NCI-H2227 (cell line): ENCODE measurements at regions not wholly inside any gene's neighbourhood (a gene's known extent, or its start where the extent isn't known, plus 50 kb on each side); places are given as distances from the start of the nearest gene placed in this dataset.

Experiments
- DNase-seq: peaks from one replicate; lab custom pipeline; 2025; ENCODE audit not compliant: unreplicated experiment; lab: John Stamatoyannopoulos, UW

DNA sequence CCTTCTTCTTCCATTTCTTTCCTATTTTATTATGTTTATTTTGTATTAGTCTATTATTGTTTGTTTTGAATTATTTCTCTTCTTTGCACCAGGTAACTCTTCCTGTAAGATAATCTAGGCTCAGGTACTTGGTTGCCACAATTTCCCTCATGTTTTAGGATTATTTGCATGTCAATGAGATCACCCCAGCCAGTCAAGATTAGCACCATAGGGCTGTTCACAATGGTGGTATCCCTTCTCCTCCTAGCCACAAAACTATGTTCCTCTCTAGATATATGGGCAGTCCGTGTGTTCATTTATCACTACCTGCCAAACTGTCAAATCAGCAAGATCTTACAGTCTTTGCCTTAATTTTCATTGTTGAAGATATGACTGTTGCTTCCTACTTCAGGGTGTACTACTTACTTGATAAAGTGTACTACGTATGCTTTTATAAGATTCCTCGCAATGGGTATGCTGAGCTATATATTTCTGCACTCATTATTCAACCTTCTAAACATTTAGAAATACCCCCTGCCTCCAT, 1536.2 kb downstream of the PLA2G4A start:
- DNase-seq, result no peak

DNA sequence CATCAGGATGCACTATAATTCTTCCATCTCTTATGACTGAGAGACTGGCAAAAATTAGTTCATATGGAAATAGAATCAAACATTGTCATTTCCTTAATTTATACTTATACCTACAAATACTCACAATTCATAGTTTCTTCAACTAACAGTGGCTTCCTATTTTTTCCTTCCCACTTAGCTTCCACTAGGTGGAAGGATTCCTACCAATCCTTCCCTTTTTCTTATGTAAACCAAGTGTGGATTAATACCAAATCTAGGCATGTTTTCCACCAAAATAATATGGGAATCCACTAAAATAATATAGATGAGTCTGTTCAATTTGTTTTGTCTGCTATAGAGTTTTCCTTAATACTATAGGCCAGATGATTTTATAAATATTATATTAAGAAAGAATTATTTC, 1537.1 kb downstream of the PLA2G4A start:
- no peak for DNase-seq

DNA sequence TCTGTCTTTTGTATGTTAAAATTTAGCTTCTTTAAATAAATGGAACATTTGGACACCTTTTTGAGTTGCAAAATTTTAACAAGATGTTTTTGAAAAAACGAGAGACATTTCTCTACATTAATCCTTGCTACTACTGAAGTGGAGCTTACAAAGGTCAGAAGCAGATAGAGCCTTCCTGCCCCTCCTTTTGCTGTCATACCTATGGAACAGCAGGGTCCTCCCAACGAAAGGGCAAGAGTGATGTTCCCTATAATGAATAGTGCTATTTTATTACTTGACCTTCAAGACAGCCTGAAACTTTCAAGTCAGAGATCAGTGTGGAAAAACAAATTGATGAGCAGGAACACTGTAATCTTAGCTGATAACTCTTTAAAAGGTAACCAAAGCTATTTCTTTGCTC, 1538.9 kb downstream of the PLA2G4A start:
- peak; percentile 37 for DNase-seq

DNA sequence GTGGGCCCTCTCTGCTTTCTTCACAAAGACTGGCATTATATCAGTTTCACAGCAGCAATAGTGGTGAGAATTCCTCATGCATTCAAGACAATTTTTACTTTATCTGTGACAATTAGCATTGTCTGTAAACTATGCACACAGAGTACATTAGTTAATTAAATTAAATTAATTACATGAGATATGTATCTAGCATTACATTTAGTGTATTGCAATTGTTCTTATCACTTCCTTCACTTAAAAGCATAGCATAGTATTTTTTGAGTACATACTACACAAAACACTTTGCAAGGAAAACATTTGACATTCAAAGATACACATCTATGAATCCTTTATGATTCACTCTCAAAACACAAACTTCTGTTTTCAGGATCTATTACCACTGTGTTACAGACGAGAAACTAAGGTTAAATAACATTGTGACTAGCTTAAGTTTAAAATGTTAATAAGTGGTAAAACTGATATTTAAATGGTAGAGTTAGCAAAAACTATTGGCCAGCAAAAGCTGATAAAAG, 1542.6 kb downstream of the PLA2G4A start:
- DNase-seq, result no peak

DNA sequence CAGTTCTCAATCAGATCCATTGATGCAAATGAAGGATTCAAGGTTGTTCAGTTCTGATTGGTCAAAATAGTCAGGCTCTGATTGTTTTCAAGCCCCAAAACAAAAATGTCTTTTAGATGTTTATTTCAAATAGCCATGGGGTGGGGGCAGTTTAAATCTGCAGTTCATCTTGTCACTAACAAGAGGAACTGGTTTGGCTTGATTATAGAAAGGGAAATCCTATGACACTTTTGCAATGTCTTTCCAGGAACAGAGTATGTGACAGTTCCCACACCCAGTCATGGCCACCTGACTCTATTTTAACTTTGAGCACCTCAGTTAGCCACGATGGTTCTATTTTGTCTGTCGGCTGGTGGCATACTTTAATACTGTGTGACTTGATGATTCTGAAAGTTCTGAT, 1544.1 kb downstream of the PLA2G4A start:
- DNase-seq, result no peak

DNA sequence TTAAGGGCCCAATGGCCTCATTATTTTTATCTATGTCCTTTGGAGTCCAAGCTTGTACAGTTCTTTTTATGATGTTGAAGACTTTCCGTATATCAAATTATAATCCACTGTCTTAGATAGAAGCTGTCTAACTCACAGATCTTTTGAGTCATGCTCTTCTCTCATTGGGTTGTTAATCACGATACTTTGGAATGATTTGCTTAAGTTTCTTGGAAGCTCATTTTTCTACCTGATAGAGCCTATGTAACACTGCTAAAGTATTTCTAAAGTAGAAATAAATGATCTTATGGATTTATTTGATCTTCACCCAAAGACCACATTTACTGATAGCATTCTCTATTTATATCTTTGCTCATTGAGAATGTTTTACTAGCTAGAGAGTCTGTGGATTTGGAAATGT, 1554.1 kb downstream of the PLA2G4A start:
- DNase-seq, result no peak

DNA sequence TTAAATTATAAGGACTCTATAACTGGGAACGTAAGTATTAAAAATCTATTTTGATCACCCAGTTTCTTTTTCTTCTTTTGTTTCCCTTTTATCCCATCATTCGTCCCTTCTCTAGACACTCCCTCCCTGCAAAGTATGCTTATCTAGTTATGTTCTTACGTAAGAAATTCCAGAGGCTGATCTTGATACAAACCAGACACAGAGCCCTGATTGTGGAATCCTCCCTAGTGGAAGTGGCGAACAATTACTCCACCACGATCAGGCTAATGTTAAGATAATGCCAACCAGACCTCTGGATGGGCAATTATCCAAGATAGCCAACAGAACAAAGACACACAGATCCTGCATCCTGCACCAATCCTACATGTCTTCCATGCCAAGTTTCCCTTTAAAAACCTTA, 1557.4 kb downstream of the PLA2G4A start:
- no peak for DNase-seq

DNA sequence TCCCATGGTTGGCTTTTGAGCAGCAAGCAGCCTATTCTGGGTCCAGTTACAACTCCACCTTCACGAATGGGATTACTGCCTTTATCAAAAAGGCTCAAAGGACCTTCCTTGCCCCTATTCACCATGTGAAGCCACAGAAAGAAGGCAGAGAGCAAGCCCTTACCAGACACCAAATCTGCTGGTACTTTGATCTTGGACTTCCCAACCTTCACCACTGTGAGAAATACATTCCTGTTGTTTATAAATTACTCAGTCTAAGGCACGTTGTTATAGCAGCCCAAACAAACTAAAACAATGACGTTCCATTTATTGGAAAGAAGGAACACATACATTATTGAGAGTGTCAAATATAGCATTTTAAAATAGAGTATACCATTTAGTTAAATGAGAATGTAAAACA, 1557.9 kb downstream of the PLA2G4A start:
- DNase-seq, result no peak

DNA sequence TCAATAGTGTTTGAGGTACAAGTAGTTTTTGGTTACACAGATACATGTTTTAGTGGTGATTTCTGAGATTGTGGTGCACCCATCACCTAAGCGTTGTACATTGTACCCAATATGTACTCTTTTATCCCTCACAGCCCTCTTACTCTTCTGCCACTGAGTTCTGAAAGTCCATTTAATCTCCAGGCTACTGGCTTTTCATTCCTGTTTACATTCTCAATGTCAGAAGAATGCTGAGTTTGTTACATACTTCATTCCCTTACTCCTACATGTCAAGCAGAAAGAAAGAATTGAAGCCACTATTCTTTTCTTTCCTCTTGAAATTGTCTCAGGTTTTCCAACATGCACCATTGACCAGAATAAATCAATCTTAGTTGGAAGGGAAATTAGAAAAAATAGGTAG, 1565.9 kb downstream of the PLA2G4A start:
- DNase-seq, result no peak

DNA sequence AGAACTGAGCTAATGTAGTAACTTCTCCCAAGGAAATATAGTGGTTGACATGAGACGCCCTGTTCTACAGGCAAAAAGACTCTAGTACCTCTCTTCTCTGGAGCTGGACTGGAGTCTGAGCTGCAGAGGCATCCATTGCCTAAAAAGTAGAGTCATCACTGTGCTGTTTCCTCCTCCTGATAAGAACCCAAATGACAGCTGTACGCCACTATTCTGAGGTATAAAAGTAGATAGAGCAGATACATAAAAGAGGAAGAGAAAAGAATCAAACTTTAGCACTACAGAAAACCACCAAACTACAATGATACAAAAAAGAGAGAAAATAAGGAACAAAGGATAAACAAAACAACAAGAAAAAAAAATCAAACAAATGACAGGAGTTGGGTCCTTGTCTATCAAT, 1568.8 kb downstream of the PLA2G4A start:
- DNase-seq, result no peak

DNA sequence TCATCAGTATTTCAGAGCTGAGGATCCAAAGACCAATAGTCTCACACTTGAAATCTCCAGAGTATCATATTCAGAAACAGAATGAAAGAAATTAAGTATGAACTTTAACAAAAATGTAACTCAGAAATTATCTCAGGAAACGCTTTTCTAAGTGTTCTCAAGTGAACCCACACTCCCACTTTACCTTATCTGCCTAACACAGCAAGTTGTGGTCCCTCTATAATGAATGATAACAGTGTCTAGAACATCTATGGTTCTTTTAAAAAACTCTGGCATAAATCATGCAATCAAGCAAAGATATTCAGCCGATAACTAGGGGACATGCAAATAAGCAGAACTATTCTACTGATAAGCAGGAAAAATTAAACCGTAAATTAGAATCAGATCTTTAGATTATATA, 1574.2 kb downstream of the PLA2G4A start:
- DNase-seq, result no peak

DNA sequence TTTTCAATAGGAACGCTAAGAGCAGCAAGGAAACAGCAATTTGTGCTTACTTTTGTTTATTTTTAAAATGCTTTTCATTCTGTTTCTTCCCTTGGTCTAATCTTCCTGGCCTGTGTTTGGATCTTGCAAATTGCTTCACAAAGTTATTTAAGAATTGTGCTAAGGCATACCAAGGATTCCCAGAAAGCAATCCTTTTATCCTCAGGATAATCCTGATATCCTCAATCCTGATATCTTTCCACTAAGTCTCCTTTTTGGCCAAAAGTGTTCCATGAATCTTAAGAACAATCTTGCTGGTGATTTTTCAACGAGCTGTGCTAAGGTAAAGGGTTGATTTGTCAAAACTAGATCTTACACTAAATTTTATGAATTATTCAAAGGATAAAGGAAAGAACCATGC, 1577.9 kb downstream of the PLA2G4A start:
- DNase-seq, result no peak

DNA sequence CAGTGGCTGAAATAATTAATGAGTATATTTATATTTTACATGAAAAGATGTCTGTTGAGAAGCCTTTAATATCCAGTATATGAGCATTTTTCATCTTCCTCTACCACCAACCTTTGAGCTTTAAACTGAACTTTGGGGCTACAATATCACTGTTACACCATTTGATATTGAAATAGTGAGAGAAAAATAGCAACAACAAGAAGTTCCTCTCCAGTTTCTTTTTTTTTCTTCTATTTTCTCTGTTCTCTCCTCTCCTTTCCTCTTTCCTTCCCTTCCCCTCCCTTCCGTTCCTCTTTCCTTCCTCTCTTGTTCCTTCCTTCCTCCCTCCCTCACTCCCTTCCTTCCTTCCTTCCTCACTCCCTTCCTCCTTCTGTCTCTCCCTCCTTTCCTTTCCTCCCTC, 1591.4 kb downstream of the PLA2G4A start:
- DNase-seq, result no peak

DNA sequence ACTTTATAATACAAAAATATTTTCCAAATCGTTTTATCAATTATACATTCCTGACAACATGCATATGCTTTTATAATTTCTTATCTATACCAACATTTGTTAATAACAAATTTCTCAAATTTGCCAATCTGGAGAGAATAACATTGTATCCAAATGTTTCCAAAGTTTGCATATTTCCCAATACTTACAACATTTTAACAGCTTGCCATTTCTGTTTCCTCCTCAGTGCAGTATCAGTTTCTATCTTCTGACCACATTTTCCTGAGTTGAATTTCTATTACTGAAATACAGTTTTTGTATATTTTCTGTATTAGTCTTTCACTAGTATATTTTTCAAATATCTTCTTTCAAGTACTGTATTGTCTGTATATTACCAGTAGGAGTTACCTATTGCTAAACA, 1594.3 kb downstream of the PLA2G4A start:
- no peak for DNase-seq

DNA sequence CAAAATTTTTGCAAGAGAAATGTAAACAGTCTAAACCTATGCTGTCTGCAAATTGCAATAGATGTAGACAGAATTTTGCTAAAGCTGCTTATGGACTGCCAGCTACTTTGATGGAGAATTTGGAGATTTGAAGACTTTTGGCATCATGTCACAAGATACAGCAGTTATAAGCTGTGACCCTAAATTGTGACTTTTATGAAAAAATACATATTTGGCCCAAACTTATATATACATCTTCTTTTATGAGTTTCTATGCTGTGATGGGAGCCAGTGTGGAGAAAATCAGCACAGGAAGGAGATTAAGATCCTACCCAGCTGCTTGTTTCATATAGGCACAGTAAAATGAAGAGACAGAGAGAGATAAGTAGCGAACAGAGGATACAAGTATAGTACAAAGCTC, 1595.4 kb downstream of the PLA2G4A start:
- no peak for DNase-seq

DNA sequence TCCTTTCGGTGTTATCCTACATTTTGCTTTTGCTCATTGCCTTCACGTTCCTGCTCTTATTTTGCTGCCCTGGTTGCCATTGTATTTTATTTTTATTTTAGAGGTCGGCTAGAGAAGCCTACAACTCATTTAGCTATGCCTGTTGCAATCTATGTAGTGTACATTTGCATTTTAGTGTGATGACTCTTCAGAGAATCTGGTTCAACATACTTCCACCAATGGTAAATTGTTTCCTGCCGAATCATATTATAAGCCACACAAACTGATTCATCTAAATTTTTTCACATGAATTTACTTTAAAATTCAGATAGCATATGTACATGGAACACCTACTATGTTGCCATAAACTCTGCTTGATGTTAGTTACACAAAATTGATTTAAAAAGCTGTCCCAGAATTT, 1596.9 kb downstream of the PLA2G4A start:
- DNase-seq, result no peak

DNA sequence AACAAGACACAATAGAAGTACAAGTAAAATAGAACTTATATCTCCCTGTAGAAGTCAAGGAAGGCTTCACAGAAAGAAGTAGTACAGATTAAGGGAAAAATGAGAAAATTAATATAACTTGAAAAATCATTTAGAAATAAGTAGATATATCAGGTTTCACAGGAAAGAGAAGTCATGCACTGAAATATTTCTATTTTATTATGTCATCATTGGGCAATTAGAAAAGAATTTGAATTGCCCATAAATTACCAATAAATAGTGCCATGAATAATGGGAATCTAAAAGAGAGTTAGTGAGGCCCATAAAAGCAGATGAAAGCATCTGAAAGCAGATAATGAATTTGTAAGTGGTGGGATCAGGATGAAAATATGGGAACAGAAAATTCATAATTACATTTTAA, 1597.8 kb downstream of the PLA2G4A start:
- DNase-seq, result no peak

DNA sequence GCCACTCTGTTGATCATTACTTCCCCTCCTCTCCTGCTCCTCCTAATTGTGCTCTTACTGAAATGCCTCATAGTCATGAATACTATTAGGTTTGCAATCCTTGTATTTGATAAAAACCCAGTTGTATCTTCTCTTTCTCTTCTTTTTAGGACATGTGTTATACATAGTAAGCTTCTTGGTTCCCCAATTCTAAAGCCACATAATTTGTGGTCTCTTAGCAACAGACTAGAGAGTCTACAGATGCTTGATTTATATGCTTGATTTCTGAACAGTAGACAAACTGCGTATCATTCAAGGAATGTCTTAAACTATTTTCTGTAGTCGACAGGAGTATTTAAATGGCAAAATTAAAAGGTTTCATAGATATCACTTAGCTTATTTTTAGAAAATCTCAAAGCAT, 1598.9 kb downstream of the PLA2G4A start:
- no peak for DNase-seq

DNA sequence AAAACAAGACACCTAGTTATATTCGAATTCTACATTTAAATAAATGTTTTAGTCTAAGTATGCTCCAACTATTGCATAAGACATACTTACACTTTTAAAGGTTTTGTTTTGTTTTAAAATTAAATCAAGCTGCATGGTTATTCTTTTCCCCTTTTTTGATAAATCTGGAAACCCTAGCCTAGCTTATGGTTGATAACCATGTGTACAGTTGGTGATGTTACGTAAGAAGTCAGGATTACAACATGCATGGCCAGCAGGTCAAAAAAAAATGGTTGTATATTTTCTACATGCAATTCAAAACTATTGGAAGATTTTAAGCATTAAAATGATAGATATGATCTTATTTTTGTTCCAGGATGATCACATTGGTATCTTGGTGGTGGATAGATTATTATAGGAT, 1600.6 kb downstream of the PLA2G4A start:
- no peak for DNase-seq

DNA sequence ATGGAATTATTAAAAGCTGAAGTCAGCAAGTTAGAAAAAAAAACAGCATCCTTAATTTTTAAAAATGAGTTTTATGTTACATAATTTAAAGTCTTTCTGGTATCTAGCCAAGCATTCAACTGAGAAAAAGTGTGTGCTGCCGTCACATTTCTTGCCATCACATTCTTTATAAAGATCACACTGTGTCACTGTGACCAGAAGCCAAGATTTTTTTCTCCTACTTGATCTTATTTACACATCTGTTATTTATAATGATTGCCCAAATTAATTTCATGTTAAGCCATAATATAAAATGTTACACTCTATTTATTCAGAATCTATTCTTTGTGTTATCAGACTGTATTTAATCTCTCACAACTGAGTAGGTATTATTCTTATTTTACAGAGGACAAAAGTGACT, 1603.7 kb downstream of the PLA2G4A start:
- no peak for DNase-seq

DNA sequence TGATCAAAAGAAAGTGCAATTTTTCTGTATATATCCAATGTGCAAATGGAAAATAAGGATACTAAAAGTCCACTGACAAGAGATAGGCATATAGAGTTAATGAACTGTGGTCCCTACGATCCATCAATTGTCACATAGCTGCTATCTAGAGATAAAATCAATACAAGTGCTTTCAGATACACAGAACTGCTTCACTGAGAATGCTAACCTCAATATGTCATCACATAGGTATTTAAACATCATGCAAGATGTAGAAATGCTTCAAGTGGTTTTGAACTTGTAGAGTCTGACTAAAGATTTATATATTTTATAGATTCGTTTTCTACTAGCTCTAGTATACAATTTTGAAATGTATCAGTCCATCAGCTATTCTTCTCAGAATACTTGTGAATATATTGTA, 1604.7 kb downstream of the PLA2G4A start:
- DNase-seq, result no peak

DNA sequence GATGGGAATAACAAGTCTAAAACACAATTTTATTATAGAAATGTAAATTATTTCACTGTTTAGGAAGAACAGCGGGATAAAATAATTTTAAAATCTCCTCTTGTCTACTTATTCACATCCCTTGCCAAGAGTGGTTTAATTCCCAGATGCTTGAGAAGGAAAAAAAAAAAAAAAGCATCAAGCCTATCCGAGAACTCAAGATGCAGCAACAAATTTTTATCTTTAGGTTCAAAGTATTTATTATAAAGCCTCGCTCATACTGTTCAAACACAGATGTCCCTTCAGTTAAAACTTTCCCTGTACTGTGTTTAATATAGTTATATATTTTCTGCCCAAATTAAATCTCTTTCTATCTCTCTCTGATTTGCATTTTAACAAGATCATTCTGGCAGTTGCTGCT, 1615.8 kb downstream of the PLA2G4A start:
- no peak for DNase-seq

DNA sequence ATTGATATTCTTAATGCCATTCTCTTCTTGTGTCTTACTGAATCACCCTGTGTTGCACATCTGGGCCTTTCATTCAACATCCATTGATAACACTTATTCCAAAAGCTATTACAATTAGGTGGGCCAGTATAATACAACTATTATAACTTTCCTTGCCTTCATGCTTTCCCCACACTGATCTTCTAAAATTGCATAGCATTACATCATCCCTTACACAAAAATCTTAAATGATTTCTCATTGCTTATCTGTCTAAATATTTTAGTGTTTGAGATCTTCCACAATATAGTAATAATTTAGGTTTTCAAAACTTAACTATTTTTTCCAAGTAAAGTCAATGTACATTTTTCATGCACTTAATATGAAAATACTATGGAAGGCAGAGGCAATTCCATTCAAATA, 1634.1 kb downstream of the PLA2G4A start:
- no peak for DNase-seq

DNA sequence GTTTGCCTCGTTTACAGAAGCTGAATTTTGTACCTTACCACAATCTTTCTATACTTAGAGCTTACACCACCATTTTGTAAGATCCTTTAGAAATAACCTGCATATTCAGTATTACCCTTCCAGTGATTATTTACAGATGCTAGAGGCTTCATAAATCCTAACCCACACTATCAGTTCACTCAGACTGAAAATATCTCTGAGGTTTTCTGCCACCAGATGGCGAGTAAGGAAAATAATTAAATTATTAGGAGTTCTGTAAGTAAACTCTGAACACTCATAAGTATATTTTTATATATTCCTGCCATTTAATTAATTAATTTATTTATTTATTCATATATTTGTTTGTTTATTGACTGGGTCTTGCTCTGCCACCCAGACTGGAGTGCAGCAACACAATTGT, 1635.2 kb downstream of the PLA2G4A start:
- DNase-seq, result no peak
